ENCODE measurements at regions not wholly inside any gene's neighbourhood (a gene's known extent, or its start where the extent isn't known, plus 50 kb on each side); places are given as distances from the start of the nearest gene placed in this dataset.

- DNase-seq, result no peak
Measured at GRCh38 chr17:69723316-69723715, 308.8 kb downstream of the MAP2K6 start.

GRCh38 chr17:69723741-69724140 is 309.2 kb downstream of the MAP2K6 start:
- DNase-seq, result no peak

DNA sequence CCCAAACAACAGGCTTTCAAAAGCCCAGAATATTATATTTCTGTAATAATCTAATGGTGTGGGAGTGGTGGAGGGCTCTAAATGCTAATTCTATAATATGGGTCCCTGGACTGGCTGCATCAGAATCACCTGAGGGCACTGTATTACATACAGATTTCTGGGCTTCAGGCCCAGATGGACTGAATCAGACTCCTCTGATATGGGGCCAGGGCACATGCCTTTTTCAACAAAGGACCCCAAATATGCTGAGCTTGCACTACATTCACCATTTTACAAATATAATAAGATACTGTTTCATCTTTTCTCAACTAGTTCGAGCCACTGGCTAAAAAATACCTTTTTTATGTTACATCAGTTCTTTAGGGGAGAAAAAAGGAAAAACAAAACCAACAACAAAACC is 309.7 kb downstream of the MAP2K6 start:
- DNase-seq, result no peak

GRCh38 chr17:69725146-69725545 is 310.6 kb downstream of the MAP2K6 start:
- DNase-seq, result no peak

GRCh38 chr17:69728816-69729215 is 314.3 kb downstream of the MAP2K6 start:
- no peak for DNase-seq

- no peak for DNase-seq
Measured at GRCh38 chr17:69729944-69730343, 315.4 kb downstream of the MAP2K6 start.

- DNase-seq, result peak; percentile 87
Measured at GRCh38 chr17:69732272-69732918, 317.9 kb downstream of the MAP2K6 start.

DNA sequence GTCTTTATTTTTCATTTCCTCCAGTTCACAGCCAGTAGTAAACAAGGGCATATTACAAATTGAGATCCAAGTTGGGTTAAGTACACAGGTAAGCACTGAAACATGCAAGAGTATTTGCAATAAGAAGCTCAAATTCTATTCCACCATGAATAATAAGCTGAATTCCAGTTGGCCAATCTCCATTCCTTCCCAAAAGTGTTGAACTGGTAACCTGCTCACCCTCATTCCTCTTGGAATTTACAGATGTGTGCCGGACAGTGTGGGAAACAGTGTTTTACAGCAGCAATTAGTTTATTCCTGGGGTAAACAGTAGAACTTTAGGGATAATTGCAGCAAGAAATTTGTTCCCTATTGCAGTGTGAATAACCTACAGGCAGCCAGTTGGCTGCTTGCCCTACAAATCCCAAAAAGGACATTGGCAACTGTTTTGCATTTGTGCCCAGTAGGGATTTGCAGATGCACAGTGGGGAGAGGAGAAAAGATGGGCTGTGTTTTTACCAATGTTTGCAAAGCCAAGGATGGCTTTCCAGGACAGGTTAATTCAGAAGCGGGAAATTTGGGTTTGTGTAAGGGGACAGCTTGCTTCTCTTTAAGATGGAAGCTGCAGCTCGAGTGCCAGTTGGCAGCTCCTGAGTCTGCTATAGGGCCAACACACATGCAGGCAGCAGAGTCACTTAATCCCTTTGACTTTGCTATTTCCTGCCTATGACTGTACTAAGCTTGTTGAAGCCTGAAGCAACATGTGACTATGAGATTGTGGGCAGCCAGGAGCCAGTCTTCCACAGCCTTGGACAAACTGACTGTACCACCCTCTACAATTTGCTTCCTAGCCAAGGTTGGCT is 318.9 kb downstream of the MAP2K6 start:
- peak; percentile 83 for DNase-seq

DNA sequence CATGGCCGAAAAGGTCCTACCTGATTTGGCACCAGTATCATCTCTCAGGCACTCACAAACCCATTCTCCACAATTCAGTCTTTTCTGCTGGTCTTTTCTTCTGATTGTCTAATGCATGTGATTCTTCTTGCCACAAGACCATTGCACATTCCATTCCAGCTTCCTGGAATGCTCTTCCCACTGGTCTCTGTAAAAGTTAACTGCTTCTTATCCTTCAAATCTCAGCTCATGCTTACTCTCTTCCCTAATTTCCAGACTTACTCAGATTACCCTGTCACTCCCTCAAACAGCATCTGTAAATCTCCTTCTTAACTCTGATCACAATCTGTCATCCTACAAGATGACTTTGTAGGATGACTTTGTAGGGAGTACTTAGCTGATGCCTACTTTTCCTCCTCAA is 320.2 kb downstream of the MAP2K6 start:
- no peak for DNase-seq

- no peak for DNase-seq
Measured at GRCh38 chr17:69735285-69735684, 320.8 kb downstream of the MAP2K6 start.

- DNase-seq, result no peak
Measured at GRCh38 chr17:69743091-69743490, 328.6 kb downstream of the MAP2K6 start.

DNA sequence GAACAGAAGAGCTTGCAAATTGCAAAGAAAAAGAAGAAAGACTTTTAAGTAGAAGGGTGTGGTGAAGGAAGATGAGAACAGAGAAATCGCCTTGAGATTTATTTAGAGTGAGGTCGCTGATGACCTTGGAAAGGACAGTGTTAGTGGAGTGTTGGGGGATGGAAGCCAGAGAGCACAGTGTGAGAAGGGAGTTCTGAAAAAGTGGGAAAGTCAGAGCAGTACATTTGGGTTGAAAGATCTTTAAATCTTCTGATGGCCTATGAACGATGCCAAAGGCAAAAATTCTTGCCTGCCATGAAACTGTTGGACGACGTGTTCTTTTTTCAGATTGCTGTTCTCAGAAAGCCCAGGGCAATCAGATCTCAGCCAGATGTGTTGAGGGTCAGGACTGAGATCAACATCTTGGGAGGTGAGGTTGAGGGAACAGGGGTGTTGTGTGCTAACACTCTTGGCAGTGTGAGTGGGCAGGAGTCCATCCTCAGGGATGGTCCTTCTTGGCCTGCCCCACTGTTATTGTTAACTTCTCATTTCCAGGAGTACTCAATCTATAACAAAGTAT is 330.1 kb downstream of the MAP2K6 start:
- no peak for DNase-seq

- no peak for DNase-seq
Measured at GRCh38 chr17:69749911-69750310, 325.1 kb upstream of the KCNJ16 start.

DNA sequence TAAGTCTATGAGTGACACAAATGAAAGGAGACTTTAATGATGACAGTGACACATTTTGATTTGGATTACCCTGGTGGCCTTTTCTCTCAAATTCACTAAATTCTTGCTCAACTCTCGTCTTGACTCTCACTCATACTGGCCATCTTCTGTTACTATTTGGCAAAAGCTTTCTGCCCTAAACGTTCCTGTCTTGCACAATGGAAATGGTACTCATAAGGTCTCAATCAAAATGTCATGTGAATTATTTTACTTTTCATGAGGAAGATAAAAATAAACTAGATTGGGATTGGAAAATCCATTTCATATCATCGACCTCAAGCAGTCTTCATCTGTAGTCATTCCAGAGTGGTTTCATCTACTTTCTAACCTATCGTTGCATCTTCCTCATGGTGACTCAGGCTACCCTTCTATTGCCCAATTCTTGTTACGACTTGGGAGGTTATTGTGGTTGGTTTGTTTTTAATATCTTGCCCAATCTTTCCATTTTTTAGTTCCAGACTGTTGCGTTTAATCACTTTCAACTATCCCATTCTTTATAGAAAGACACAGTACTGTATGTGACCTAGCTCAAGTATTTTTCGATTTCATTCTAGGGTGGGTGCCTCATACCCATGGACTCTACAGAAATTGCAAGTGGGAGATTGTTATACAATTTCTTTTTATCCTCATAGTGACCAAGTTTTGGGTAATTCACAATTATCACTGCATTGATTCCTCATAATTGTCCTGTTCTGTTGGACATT is 317.2 kb upstream of the KCNJ16 start:
- no peak for DNase-seq

GRCh38 chr17:69760562-69760961 is 314.5 kb upstream of the KCNJ16 start:
- DNase-seq, result no peak

- no peak for DNase-seq
Measured at GRCh38 chr17:69761011-69761410, 314.0 kb upstream of the KCNJ16 start.

- peak; percentile 83 for DNase-seq
Measured at GRCh38 chr17:69761767-69762321, 313.2 kb upstream of the KCNJ16 start.

DNA sequence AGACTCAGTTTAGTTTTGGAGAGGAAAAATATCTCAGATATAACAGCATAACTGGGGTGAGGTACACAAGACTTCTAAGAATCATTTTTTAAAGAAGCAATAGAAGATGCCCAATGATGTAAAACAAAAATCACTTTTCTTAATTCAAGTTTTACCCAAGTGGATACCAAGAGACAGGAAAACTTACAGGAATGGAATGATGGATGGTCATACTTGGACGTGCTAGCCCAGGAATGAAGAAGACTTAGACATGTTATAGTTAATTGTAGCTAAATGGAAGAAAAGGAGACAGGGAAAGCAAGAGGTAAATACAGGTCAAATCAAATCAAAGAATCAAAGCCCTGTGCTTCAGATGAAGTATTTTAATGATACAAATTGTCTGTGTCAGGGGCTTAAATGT is 312.7 kb upstream of the KCNJ16 start:
- peak; percentile 50 for DNase-seq

- no peak for DNase-seq
Measured at GRCh38 chr17:69762766-69763165, 312.3 kb upstream of the KCNJ16 start.

GRCh38 chr17:69763503-69763902 is 311.5 kb upstream of the KCNJ16 start:
- no peak for DNase-seq

DNA sequence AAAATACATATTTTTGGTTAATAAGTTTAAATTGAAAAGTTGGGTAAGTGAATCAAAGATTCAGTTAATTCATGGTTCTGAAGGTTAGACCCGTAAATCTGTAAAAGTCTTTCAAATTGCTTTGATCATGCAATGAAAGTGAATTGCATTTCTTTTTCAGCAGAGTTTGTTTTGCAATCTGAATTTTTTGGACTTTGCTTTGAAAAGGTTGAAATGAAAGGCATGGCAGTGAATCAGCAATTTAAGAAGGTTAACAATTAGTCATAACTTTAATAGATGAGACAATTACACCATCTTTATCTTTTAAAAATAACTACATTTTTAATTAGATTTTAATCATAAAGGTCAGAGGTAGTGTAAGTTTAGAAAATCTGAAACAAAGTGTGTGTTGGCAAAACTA is 310.9 kb upstream of the KCNJ16 start:
- no peak for DNase-seq

DNA sequence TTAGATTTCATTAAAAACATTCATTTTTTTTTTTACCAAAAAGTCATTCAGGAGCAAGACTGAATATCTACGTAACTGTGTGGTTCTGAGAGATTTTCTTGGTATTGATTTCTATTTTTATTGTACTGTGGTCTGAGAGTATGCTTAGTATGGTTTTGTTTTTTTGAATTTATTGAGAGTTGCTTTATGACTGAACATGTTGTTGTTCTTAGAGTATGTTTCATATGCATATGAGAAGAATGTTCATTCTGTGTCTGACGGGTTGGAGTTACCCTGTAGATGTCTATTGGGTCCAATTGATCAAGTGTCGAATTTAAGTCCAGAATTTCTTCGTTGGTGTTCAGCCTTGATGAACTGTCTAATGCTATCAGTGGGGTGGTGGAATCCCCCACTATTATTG is 306.0 kb upstream of the KCNJ16 start:
- DNase-seq, result no peak

DNA sequence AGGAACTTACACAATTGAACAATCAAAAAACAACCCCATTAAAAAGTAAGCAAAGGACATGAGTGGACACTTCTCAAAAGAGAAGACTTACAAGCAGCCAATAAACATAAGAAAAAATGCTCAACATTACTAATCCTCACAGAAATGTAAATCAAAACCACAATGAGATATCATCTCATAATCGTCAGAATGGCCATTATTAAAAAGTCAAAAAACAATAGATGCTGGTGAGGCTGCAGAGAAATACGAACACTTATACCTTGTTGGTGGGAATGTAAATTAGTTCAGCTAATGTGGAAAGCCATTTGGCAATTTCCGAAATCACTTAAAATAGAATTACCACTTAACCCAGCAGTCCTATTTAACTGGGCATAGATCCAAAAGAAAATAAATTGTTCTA is 301.9 kb upstream of the KCNJ16 start:
- DNase-seq, result no peak

Measured in kidney glomerular epithelial cell (primary cell).